Suprapubic skin (tissue), 3 donors: ENCODE measurements at regions not wholly inside any gene's neighbourhood (a gene's known extent, or its start where the extent isn't known, plus 50 kb on each side); places are given as distances from the start of the nearest gene placed in this dataset.

ENCODE experiments used
- CTCF ChIP-seq, 2 donors: fragments of 200-600 bp in 1 of 2; fragments of 450-650 bp in 1 of 2; sonication (generic) in 1 of 2; IDR thresholded peaks; one replicate each; pipeline ENCODE4 v1.5.1; 2016 to 2019; ENCODE audit warnings: antibody characterized with exemption in 2 of 2, mild to moderate bottlenecking in 1 of 2, moderate library complexity in 1 of 2
- EP300 ChIP-seq: sonication (generic); formaldehyde crosslinking; IDR thresholded peaks from one replicate; pipeline ENCODE4 v1.6.1; 2017; ENCODE audit warnings: antibody characterized with exemption

GRCh38 chr14:104239185-104239775, 100.9 kb downstream of the KIF26A start:
- TF ChIP-seq CTCF (IDR thresholded peaks at IDR 0.05): no peak
- no peak for TF ChIP-seq EP300
